HEK293T (cell line): ENCODE measurements at regions not wholly inside any gene's neighbourhood (a gene's known extent, or its start where the extent isn't known, plus 50 kb on each side); places are given as distances from the start of the nearest gene placed in this dataset.
"Not testable (repeated sequence)": the region's sequence is repeated elsewhere in the genome, so short reads cannot be mapped to it uniquely, and the experiment has no call there.

Source experiments
- ARNT ChIP-seq: fragments of 450-650 bp; IDR thresholded peaks from 2 replicates; pipeline ENCODE4 v1.6.1; 2017; ENCODE audit warnings: mild to moderate bottlenecking
- BHLHE40 ChIP-seq: fragments of 450-650 bp; IDR thresholded peaks from 2 replicates; pipeline ENCODE4 v1.6.1; 2016; ENCODE audit warnings: mild to moderate bottlenecking, moderate library complexity, borderline replicate concordance
- FOXM1 ChIP-seq: fragments of 450-650 bp; IDR thresholded peaks from 2 replicates; pipeline ENCODE4 v1.6.1; 2017; ENCODE audit warnings: mild to moderate bottlenecking, borderline replicate concordance
- LEF1 ChIP-seq: fragments of 450-650 bp; IDR thresholded peaks from 2 replicates; pipeline ENCODE4 v1.6.1; 2017; ENCODE audit warnings: mild to moderate bottlenecking, borderline replicate concordance

DNA sequence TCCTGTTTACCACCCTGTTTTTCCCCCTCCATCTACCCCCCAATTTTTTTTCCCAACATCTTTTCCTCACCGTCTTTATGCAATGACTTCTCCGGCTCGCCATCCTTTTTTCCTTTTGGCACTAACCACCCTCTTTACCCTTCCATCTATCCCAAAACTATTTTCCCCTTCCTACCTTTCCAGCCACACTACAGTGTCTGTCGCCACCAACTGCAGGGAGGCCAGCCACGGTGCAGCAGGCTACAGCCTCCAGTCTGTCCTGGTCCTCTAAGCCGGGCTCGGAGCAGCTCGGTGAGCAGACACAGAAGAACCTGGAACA is 108.5 kb upstream of the TPTE start:
- TF ChIP-seq LEF1, FOXM1, ARNT, BHLHE40: not testable (repeated sequence)
